OCI-LY1 (cell line): ENCODE measurements at regions not wholly inside any gene's neighbourhood (a gene's known extent, or its start where the extent isn't known, plus 50 kb on each side); places are given as distances from the start of the nearest gene placed in this dataset.

Experiments used
- CTCF ChIP-seq: fragments of 200-600 bp; sonication (generic), shearing (Covaris generic); IDR thresholded peaks from 2 replicates; pipeline ENCODE4 v1.5.1; 2017; ENCODE audit warnings: mild to moderate bottlenecking, antibody characterized with exemption, low read length, moderate library complexity, mixed read lengths
- EZH2 ChIP-seq: fragments of 200-600 bp; sonication (generic), shearing (Covaris generic); IDR thresholded peaks from 2 replicates; pipeline ENCODE4 v1.8.0; 2017; ENCODE audit warnings: borderline replicate concordance, mixed run types, mild to moderate bottlenecking, antibody characterized with exemption, low read length, moderate library complexity, mixed read lengths

GRCh38 chr15:31473385-31474058, 146.9 kb downstream of the KLF13 start:
- TF ChIP-seq CTCF (no peak), EZH2 (no peak)
